ENCODE measurements at regions not wholly inside any gene's neighbourhood (a gene's known extent, or its start where the extent isn't known, plus 50 kb on each side); places are given as distances from the start of the nearest gene placed in this dataset.

GRCh38 chr3:59150039-59150438, 100.2 kb upstream of the CFAP20DC start:
- TF ChIP-seq CTCF (IDR thresholded peaks at IDR 0.05) (no peak), POLR2A (IDR thresholded peaks at IDR 0.05) (no peak)
- no peak for DNase-seq (ENCODE audit: low spot score in 2 of 2)
- intact Hi-C loops (cut with DNase I; ENCODE audit: low total_unique reads), result no loop called here
- 65 to 69% methylated on average over 3 of the region's 3 CpGs for WGBS, 2 donors
- H3K4me3 ChIP-seq (ENCODE audit: low read depth, poor library complexity, severe bottlenecking), result no peak overlapping the region

DNA sequence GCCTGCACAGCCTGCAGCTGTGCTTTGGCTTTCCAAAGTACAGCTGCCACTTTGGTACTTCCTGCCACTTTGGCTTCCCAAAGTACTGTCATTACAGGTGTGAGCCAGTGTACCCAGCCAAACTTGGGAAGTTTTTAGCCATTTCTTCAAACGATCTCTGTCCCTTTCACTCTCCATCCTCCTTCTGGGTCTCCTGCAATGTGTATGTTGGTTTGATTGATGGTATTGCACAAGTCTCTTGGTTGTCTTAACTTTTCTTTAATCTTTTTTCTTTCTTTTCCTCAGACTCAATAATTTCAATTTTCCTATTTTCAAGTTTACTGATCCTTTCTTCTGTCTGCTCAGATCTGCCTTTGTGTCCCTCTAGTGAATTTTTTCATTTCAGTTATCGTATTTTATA, 99.3 kb upstream of the CFAP20DC start:
- DNase-seq (ENCODE audit: low spot score in 2 of 2), result no peak
- H3K4me3 ChIP-seq (ENCODE audit: low read depth, poor library complexity, severe bottlenecking), result no peak overlapping the region
- TF ChIP-seq POLR2A (IDR thresholded peaks at IDR 0.05) (no peak), CTCF (IDR thresholded peaks at IDR 0.05) (no peak)
- intact Hi-C loops (cut with DNase I; ENCODE audit: low total_unique reads), result no loop called here
- 76 to 88% methylated on average over 2 of the region's 2 CpGs for WGBS, 2 donors

DNA sequence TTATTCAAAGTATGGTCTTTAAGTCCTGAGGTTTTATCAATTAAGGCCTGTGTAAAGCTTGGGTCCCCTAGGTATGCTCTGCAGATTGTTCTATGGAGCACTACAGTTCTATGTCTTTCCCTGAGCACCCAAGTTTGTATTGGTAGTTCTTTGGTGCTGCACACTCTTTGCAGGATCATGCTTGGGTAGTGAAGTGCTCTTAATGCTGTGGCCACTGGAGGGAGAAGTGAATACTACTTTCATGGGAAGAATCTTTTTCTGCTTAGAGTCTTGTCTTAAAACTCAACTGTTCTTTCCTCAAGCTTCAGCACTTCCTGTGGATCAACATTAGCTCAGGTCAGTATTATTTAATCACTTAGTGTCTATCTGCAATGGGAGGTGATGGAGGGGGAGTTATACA, 93.6 kb upstream of the CFAP20DC start:
- TF ChIP-seq POLR2A (IDR thresholded peaks at IDR 0.05), result no peak
- no peak for TF ChIP-seq CTCF (IDR thresholded peaks at IDR 0.05)
- no peak overlapping the region for H3K4me3 ChIP-seq (ENCODE audit: low read depth, poor library complexity, severe bottlenecking)
- intact Hi-C loops (cut with DNase I; ENCODE audit: low total_unique reads), result no loop called here
- no peak for DNase-seq (ENCODE audit: low spot score in 2 of 2)

GRCh38 chr3:59142556-59142955, 92.7 kb upstream of the CFAP20DC start:
- DNase-seq (ENCODE audit: low spot score in 2 of 2), result no peak
- no peak for TF ChIP-seq POLR2A (IDR thresholded peaks at IDR 0.05)
- no peak for TF ChIP-seq CTCF (IDR thresholded peaks at IDR 0.05)
- WGBS, 2 donors, result 69 to 83% methylated on average over 6 of the region's 6 CpGs
- no peak overlapping the region for H3K4me3 ChIP-seq (ENCODE audit: low read depth, poor library complexity, severe bottlenecking)
- intact Hi-C loops (cut with DNase I; ENCODE audit: low total_unique reads), result no loop called here

DNA sequence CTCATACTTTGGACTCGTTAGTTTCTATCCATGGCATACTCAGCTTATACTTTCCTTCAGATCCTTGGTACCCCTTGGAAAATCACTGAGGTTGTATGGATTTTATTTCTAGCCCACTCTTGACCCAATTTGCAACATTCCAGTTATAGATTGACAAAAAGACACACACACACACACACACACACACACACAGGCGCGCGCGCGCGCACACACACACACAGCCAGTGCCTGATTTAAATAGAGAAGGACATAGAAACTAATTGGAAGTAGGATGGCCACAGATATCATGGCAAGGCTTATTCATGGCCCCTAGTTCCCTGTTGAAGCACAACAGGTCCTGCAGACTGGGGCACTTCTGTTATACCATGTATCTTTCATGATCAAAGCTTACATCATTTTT, 89.1 kb upstream of the CFAP20DC start:
- H3K4me3 ChIP-seq (ENCODE audit: low read depth, poor library complexity, severe bottlenecking), result no peak overlapping the region
- intact Hi-C loops (cut with DNase I; ENCODE audit: low total_unique reads), result no loop called here
- DNase-seq (ENCODE audit: low spot score in 2 of 2), result no peak
- 97 to 98% methylated on average over 7 of the region's 7 CpGs for WGBS, 2 donors
- no peak for TF ChIP-seq CTCF (IDR thresholded peaks at IDR 0.05)
- TF ChIP-seq POLR2A (IDR thresholded peaks at IDR 0.05), result no peak

DNA sequence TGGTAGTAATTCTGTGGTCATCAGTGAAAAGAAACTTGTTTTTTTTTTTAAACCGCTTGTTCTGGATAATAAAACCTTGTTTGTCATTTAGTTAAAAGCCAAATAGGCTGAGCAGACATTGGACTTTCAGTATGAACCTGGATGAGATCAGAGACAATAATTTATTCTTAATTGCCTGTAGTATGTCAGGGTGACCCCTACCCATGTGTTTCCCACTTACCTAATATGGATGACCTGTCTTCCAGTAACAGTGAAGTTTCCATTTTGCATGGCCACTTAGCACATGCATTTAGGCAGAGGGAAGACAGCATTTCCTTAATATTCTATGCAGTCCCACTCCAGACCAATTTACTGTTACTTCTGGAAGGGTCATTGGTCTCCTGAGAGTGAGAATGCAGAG, 87.6 kb upstream of the CFAP20DC start:
- TF ChIP-seq CTCF (IDR thresholded peaks at IDR 0.05) (no peak), POLR2A (IDR thresholded peaks at IDR 0.05) (no peak)
- H3K4me3 ChIP-seq (ENCODE audit: low read depth, poor library complexity, severe bottlenecking), result no peak overlapping the region
- intact Hi-C loops (cut with DNase I; ENCODE audit: low total_unique reads), result no loop called here
- 96 to 100% methylated on average over 1 of the region's 1 CpG for WGBS, 2 donors
- no peak for DNase-seq (ENCODE audit: low spot score in 2 of 2)

All from lower leg skin (tissue), 4 donors.